Upper lobe of left lung (tissue), 4 donors: ENCODE measurements at regions not wholly inside any gene's neighbourhood (a gene's known extent, or its start where the extent isn't known, plus 50 kb on each side); places are given as distances from the start of the nearest gene placed in this dataset.
"Not testable (repeated sequence)": the region's sequence is repeated elsewhere in the genome, so short reads cannot be mapped to it uniquely, and the experiment has no call there.

ENCODE experiments used
- EP300 ChIP-seq, 4 donors: sonication (generic); formaldehyde crosslinking; IDR thresholded peaks; one replicate each; pipeline ENCODE4 v1.5.1; 2017; ENCODE audit warnings: antibody characterized with exemption in 4 of 4, control low read depth in 2 of 4
- POLR2A ChIP-seq, 4 donors: fragments of 450-650 bp; IDR thresholded peaks; one replicate each; pipeline ENCODE4 v1.5.1; 2016 to 2017; ENCODE audit warnings: antibody characterized with exemption in 4 of 4, mild to moderate bottlenecking in 2 of 4
- POLR2AphosphoS5 ChIP-seq, 2 donors: sonication (generic); formaldehyde crosslinking; IDR thresholded peaks; one replicate each; pipeline ENCODE4 v1.5.1; 2017; ENCODE audit warnings: antibody characterized with exemption in 2 of 2
- TF ChIP-seq, protein P1 (sequence below), 6 experiments: fragments of 450-650 bp in 4 of 6; fragments of 200-600 bp in 2 of 6; sonication (generic) in 2 of 6; IDR thresholded peaks; one replicate each; pipeline ENCODE4 v1.5.1; 2016 to 2019; ENCODE audit warnings: antibody characterized with exemption in 6 of 6

- TF ChIP-seq, protein P1, sequence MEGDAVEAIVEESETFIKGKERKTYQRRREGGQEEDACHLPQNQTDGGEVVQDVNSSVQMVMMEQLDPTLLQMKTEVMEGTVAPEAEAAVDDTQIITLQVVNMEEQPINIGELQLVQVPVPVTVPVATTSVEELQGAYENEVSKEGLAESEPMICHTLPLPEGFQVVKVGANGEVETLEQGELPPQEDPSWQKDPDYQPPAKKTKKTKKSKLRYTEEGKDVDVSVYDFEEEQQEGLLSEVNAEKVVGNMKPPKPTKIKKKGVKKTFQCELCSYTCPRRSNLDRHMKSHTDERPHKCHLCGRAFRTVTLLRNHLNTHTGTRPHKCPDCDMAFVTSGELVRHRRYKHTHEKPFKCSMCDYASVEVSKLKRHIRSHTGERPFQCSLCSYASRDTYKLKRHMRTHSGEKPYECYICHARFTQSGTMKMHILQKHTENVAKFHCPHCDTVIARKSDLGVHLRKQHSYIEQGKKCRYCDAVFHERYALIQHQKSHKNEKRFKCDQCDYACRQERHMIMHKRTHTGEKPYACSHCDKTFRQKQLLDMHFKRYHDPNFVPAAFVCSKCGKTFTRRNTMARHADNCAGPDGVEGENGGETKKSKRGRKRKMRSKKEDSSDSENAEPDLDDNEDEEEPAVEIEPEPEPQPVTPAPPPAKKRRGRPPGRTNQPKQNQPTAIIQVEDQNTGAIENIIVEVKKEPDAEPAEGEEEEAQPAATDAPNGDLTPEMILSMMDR (IDR thresholded peaks at IDR 0.05): not testable (repeated sequence)
- not testable (repeated sequence) for TF ChIP-seq POLR2A, POLR2AphosphoS5, EP300 (IDR thresholded peaks at IDR 0.05)
Measured at GRCh38 chr9:43118088-43118865, 934.8 kb downstream of the SPATA31A6 start.
